ENCODE measurements at regions not wholly inside any gene's neighbourhood (a gene's known extent, or its start where the extent isn't known, plus 50 kb on each side); places are given as distances from the start of the nearest gene placed in this dataset.

DNA sequence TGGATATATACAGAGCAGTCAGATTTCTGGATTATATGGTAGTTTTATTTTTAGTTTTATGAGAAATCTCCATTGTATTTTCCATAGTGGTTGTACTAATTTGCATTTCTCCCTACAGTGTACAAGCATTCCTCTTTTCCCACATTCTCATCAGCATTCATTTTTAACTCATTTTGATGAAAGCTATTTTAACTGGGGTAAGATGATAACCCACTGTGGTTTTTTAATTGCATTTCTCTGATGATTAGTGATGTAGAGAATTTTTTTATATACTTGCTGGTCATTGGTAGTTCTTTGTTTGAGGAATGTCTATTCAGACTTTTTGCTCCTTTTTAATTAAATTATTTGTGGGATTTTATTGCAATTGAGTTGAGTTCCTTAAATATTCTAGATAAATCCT lies 903.6 kb downstream of the DIPK2A start:
- TF ChIP-seq, protein P1, sequence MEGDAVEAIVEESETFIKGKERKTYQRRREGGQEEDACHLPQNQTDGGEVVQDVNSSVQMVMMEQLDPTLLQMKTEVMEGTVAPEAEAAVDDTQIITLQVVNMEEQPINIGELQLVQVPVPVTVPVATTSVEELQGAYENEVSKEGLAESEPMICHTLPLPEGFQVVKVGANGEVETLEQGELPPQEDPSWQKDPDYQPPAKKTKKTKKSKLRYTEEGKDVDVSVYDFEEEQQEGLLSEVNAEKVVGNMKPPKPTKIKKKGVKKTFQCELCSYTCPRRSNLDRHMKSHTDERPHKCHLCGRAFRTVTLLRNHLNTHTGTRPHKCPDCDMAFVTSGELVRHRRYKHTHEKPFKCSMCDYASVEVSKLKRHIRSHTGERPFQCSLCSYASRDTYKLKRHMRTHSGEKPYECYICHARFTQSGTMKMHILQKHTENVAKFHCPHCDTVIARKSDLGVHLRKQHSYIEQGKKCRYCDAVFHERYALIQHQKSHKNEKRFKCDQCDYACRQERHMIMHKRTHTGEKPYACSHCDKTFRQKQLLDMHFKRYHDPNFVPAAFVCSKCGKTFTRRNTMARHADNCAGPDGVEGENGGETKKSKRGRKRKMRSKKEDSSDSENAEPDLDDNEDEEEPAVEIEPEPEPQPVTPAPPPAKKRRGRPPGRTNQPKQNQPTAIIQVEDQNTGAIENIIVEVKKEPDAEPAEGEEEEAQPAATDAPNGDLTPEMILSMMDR (IDR thresholded peaks at IDR 0.05): no peak
- no peak for TF ChIP-seq POLR2A (IDR thresholded peaks at IDR 0.05)
